HepG2 (cell line): ENCODE measurements at regions not wholly inside any gene's neighbourhood (a gene's known extent, or its start where the extent isn't known, plus 50 kb on each side); places are given as distances from the start of the nearest gene placed in this dataset.

Experiments used
- ATAC-seq: fragments of 200-7000 bp; cut with Tn5 transposase; 3 replicates; pipeline ENCODE4 v1.9.1; 2020; ENCODE audit warnings: mild to moderate bottlenecking, moderate library complexity
- BruUV-seq: library from RNA; stranded (reverse); fragments of 400-500 nt; replicated peaks from 2 replicates; lab custom pipeline; 2021; lab: Mats Ljungman, UMichigan
- CTCF ChIA-PET: fragments of 300-600 bp; formaldehyde crosslinking; extraction: SDS; loops from one replicate; lab custom pipeline; 2021; ENCODE audit warnings: low total read pairs, inconsistent platforms, low intra/inter-chr PET ratio; lab: Yijun Ruan, JAX
- POLR2A ChIA-PET: fragments of 350-600 bp; sonication (Branson Sonifier 250); formaldehyde crosslinking; loops from one replicate; lab custom pipeline; 2020; ENCODE audit warnings: antibody characterized with exemption, inconsistent platforms; lab: Yijun Ruan, JAX
- DNase-seq: peaks from one replicate; pipeline ENCODE4 v3.0.0-alpha.2; 2015; ENCODE audit warnings: low spot score
- FAIRE-seq: peaks from 3 replicates; lab custom pipeline; 2011; peaks lifted over from hg19 to GRCh38; lab: Jason Lieb, UNC
- H2AFZ ChIP-seq: one replicate; pipeline ENCODE4 v1.6.1; 2011; ENCODE audit warnings: low read length, inconsistent platforms
- H3K27ac ChIP-seq: fragments of 300-600 bp; 3 replicates; pipeline ENCODE4 v1.8.0; 2011; ENCODE audit warnings: mixed run types, mild to moderate bottlenecking, mixed read lengths, low read length, inconsistent platforms; ENCODE audit not compliant: insufficient read depth; ENCODE audit errors: extremely low read length
- H3K27me3 ChIP-seq, 2 experiments: fragments of 200-600 bp in 1 of 2; 2 replicates in 1 of 2; 3 replicates in 1 of 2; pipeline versions ENCODE4 v1.6.0 to v1.8.0; 2011; ENCODE audit warnings: low read length in 2 of 2, mild to moderate bottlenecking in 2 of 2, moderate library complexity in 2 of 2, inconsistent platforms in 1 of 2; ENCODE audit not compliant: insufficient read depth in 2 of 2, control insufficient read depth in 1 of 2
- H3K36me3 ChIP-seq, 2 experiments: fragments of 200-600 bp in 1 of 2; replicated peaks in 1 of 2; 2 replicates in 1 of 2; 3 replicates in 1 of 2; pipeline versions ENCODE4 v1.5.1 to v1.8.0; 2011; ENCODE audit warnings: low read length in 2 of 2, inconsistent platforms in 1 of 2; ENCODE audit not compliant: insufficient read depth in 2 of 2, control insufficient read depth in 1 of 2
- H3K4me1 ChIP-seq: 2 replicates; pipeline ENCODE4 v1.5.1; 2012; ENCODE audit warnings: low read length, inconsistent platforms; ENCODE audit not compliant: insufficient read depth
- H3K4me2 ChIP-seq: 2 replicates; pipeline ENCODE4 v1.6.0; 2011; ENCODE audit warnings: low read depth, low read length, inconsistent platforms
- H3K4me3 ChIP-seq, 3 experiments: fragments of 200-600 bp in 1 of 3; sonication (generic), shearing (Covaris generic) in 1 of 3; replicated peaks in 1 of 3; 2 replicates each; pipeline ENCODE4 v1.5.1; 2011 to 2016; ENCODE audit warnings: low read length in 3 of 3, inconsistent platforms in 2 of 3, low read depth in 2 of 3, mild to moderate bottlenecking in 2 of 3, control low read depth in 1 of 3, mixed read lengths in 1 of 3; ENCODE audit not compliant: insufficient read depth in 1 of 3
- H3K79me2 ChIP-seq: one replicate; pipeline ENCODE4 v1.6.1; 2011; ENCODE audit warnings: low read length, inconsistent platforms; ENCODE audit not compliant: insufficient read depth
- H3K9ac ChIP-seq: 2 replicates; pipeline ENCODE4 v1.6.0; 2011; ENCODE audit warnings: mild to moderate bottlenecking, low read depth, low read length, inconsistent platforms; ENCODE audit not compliant: insufficient read depth
- H3K9me3 ChIP-seq: 2 replicates; pipeline ENCODE4 v1.5.1; 2012; ENCODE audit warnings: mild to moderate bottlenecking, low read length
- H4K20me1 ChIP-seq: 2 replicates; pipeline ENCODE4 v1.6.0; 2011; ENCODE audit warnings: inconsistent platforms, mild to moderate bottlenecking, low read length, moderate library complexity; ENCODE audit not compliant: insufficient read depth
- RFX1 ChIP-seq: fragments of 450-650 bp; IDR thresholded peaks from 2 replicates; pipeline ENCODE4 v1.6.1; 2017
- WIZ ChIP-seq: sonication (generic); formaldehyde crosslinking; IDR thresholded peaks from 2 replicates; pipeline ENCODE4 v1.5.1; 2020; ENCODE audit warnings: mild to moderate bottlenecking, missing genetic modification reagents
- ZBTB8A ChIP-seq: sonication (generic); formaldehyde crosslinking; IDR thresholded peaks from 2 replicates; pipeline ENCODE4 v1.4.0; 2020; ENCODE audit warnings: mild to moderate bottlenecking, low read depth, missing genetic modification reagents, borderline replicate concordance
- ZNF549 ChIP-seq: sonication (generic); formaldehyde crosslinking; IDR thresholded peaks from 2 replicates; pipeline ENCODE4 v1.5.0; 2020; ENCODE audit warnings: missing genetic modification reagents
- WGBS: methylation state at CpG from one replicate; pipeline ENCODE4 v1.1.6; 2017; ENCODE audit warnings: low lambda C conversion rate; 5-methylcytosine and 5-hydroxymethylcytosine counted together
- in situ Hi-C: cut with HindIII; loops from 2 replicates; pipeline ENCODE4 v1.10.0; 2017; ENCODE audit warnings: low pct_unique_long_range_greater_than_20kb; ENCODE audit not compliant: extremely low pct_ligation_motif_present
- intact Hi-C: fragments of 100-400 bp; cut with micrococcal nuclease; formaldehyde crosslinking; loops from one replicate; pipeline ENCODE4 v1.10.0; 2022; ENCODE audit not compliant: unreplicated experiment

- Histone ChIP-seq H3K9ac (no peak overlapping the region), H3K4me1 (no peaks in the 10 kb centered on the region), H3K9me3 (peaks cover 22% of the 10 kb centered on the region), H3K27ac (no peak overlapping the region), H3K4me3 (no peak overlapping the region), H4K20me1 (no peaks in the 10 kb centered on the region), H3K79me2 (no peaks in the 10 kb centered on the region), H2AFZ (no peak overlapping the region), H3K4me2 (no peak overlapping the region), H3K27me3 (no peaks in the 10 kb centered on the region; a peak in 1 of 5 replicates), H3K36me3 (no peaks in the 10 kb centered on the region)
- in situ Hi-C loops (loop anchor here (10.0 kb wide), 1 partner anchor 155 kb away; no protein-coding TSS in a partner anchor), intact Hi-C loops (no loop called here)
- no TSS peak for BruUV-seq
- ATAC-seq (no peak), DNase-seq (no peak), FAIRE-seq (no peak)
- ChIA-PET POLR2A (no interaction called here), CTCF (no interaction called here)
- WGBS = 0% methylated on average over 2 of the region's 2 CpGs
- TF ChIP-seq RFX1 (peak; percentile 15; the same call in 1 of the 2 replicates), ZNF549 (CRISPR knock-in tag) (no peak)
These were observed 225.7 kb upstream of the PPP2R3A start for GRCh38 chr3:135739779-135740178.

GRCh38 chr3:135740211-135740610, 225.3 kb upstream of the PPP2R3A start:
- no peaks in the 10 kb centered on the region for H3K79me2 ChIP-seq
- H3K4me1 ChIP-seq = no peaks in the 10 kb centered on the region
- H2AFZ ChIP-seq = no peak overlapping the region
- no peaks in the 10 kb centered on the region for H4K20me1 ChIP-seq
- intact Hi-C loops (no loop called here), in situ Hi-C loops (no loop called here)
- DNase-seq (no peak), ATAC-seq (no peak), FAIRE-seq (no peak)
- CTCF ChIA-PET = no interaction called here
- POLR2A ChIA-PET = no interaction called here
- H3K4me3 ChIP-seq = no peak overlapping the region
- under 1% methylated on average over 9 of the region's 9 CpGs for WGBS
- H3K9me3 ChIP-seq = peaks cover 22% of the 10 kb centered on the region
- H3K4me2 ChIP-seq = no peak overlapping the region
- no TSS peak for BruUV-seq
- H3K27ac ChIP-seq = no peak overlapping the region
- no peaks in the 10 kb centered on the region for H3K36me3 ChIP-seq
- no peaks in the 10 kb centered on the region; a peak in 1 of 5 replicates for H3K27me3 ChIP-seq
- TF ChIP-seq WIZ (CRISPR knock-in tag) (no peak), ZBTB8A (no peak)
- no peak overlapping the region for H3K9ac ChIP-seq
